ENCODE measurements at regions not wholly inside any gene's neighbourhood (a gene's known extent, or its start where the extent isn't known, plus 50 kb on each side); places are given as distances from the start of the nearest gene placed in this dataset.
A peak's percentile ranks its signal among the peaks of the same experiment; 100 is the strongest.
"Not testable (repeated sequence)": the region's sequence is repeated elsewhere in the genome, so short reads cannot be mapped to it uniquely, and the experiment has no call there.

DNA sequence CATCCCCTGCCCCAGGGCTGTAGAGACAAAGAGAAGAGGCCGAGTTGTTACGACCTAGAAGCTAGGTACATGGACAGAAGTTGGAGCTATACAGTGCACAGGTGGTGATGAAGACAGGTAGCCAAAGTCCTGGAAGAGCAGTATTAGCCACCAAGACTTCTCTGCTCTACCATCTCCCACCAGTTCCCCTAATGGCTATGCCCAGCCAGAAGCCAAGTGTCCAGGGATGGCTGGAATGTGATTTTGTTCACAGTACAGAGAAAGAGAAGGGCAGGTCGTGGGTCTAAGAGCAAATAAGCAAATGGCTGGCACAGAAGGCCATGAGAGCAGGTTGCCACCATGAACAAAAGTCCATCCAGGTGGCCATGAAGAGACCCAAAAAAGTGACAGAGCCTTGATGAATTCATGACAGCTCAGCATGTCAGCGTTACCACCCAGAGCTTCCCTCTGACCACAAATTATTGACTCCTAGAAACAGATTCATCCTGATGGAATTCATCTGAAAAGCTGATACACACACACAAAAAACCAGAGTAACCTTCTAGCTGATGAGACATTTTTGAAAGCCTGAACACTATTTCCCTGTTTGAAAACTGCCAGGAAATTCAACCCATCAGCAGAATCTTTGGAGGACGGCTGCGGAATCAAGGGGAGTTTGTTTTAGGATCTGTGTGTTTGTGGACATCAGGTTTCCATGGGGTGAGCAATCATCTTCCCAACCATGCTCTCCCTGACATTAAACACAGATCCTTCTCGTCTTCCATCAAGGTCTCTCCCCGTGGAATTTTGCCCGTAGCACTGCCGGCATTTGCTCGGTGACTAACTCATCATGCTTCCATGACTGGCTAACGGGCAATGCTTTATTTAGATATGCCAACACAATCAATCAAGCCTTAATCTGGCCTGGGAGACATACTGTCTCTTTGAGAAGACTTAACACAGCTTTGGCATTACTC, 906.7 kb upstream of the AUTS2 start:
- no peak for DNase-seq (ENCODE audit: low spot score)

DNA sequence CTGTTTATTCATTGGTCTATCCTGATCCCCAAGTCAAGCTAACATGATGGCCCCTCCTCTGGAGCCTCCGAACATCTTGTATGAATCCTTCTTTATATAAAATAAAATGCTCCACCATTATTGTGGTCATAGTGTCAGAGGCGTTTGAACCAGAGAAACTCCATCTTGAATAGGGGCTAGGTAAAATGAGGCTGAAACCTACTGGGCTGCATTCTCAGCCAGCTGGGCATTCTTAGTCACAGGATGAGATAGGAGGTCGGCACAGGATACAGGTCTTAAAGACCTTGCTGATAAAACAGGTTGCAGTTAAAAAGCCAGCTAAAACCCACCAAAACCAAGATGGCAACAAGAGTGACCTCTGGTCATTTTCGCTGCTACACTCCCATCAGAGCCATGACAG, 905.8 kb upstream of the AUTS2 start:
- no peak for DNase-seq (ENCODE audit: low spot score)

- no peak for DNase-seq (ENCODE audit: low spot score)
Observed at GRCh38 chr7:68694656-68695055, 903.6 kb upstream of the AUTS2 start.

DNA sequence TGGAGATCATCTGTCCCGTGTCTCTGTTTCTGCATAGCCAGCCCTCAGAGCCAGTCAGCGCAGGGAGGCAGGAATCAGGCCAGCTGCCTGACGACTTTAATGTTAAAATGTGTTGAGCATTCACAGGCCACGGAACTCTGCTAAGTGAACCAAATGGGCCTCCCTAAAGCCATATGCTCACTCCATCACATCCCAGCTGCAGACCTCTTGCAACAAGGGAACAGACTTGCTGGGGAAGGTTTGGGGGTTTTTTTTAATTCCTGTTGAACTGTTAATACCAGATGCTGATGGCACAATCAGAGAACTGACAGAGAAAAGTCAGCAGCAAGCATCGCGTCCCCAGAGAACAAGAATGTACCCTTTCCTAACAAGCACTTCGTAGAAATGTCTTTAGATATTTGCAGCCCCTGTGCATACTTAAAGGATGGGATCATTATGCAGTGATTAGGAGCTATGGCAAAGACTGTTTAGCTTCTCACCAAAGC, 900.4 kb upstream of the AUTS2 start:
- no peak for DNase-seq (ENCODE audit: low spot score)

DNA sequence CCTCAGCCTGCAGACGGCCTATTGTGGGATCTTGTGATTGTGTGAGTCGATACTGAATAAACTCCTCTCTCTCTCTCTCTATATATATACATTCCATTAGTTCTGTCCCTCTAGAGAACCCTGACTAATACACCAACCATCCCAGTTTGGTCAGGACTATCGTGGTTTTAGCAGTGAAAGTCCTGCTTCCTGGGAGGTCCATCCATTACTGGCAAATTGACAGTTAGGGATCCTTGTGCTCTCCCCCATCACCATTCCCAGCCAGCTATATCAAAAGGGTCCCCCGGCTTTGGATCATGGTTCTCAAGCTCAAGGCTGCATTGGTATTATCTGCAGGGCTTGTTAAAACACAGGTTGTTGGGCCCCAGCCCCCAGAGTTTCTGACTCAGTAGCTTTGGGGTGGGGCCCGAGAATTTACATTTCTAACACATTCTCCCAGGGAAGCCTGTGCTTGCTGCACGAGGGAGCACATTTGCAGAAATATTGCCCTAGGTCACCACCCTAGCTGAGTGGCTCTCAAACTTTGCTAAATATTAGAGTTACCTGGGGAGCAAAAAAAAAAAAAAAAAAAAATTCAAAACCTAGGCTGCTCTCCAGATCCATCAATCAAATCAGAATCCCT, 899.1 kb upstream of the AUTS2 start:
- DNase-seq (ENCODE audit: low spot score) = no peak

- DNase-seq (ENCODE audit: low spot score) = no peak
Observed at GRCh38 chr7:68700414-68700813, 897.9 kb upstream of the AUTS2 start.

DNA sequence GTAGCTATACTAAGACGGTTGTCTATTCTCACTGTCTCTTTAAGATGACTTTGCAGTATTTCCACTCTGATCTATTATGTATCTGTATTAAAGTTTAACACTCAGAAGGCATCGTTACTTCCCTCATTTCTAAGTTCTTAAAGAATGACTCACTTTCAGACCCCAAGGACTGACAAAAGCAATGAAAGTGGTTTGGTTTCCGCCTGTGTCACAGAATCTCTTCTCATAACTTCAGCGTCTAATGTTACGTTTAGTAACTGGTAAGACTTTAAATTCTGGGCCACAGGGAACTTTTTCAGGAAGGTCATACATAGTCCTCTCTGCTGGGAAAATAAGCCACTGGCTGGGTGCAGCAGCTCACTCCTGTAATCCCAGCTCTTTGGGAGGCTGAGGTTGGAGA, 892.0 kb upstream of the AUTS2 start:
- no peak for DNase-seq (ENCODE audit: low spot score)

DNA sequence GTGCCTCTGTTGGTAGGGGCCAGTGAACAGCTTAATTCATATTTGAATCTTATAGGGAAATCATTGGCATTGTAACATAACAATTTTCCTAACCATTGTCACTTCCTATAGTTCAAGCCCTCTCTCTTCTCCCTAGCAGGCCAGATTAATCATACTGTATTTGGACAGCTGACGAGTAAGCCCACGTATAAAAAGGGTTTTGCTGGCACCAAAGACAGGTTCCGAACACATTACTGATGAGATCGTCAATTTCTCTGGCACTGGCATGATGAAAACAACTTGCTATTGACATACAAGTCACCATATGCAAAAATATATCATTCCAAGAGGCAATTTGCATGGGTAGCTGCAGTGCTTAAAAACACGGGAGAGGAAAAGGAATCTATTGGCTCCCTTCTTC, 891.1 kb upstream of the AUTS2 start:
- no peak for DNase-seq (ENCODE audit: low spot score)

DNA sequence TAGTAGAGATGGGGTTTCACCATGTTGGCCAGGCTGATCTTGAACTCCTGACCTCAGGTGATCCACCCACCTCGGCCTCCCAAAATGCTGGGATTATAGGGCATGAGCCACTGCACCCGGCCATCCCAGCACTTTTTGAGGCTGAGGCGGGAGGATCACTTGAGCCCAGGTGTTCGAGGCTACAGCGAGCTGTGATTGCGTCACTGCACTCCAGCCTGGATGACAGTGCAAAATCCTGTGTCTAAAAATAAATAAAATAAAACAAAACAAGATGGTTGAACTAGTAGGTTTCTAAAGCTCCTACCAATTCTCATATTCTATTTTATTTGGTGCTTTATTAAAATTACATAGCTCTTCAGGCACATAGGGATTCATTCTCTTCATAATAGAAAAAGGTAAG, 890.3 kb upstream of the AUTS2 start:
- DNase-seq (ENCODE audit: low spot score) = no peak

- DNase-seq (ENCODE audit: low spot score) = no peak
Observed at GRCh38 chr7:68712956-68713495, 885.2 kb upstream of the AUTS2 start.

DNA sequence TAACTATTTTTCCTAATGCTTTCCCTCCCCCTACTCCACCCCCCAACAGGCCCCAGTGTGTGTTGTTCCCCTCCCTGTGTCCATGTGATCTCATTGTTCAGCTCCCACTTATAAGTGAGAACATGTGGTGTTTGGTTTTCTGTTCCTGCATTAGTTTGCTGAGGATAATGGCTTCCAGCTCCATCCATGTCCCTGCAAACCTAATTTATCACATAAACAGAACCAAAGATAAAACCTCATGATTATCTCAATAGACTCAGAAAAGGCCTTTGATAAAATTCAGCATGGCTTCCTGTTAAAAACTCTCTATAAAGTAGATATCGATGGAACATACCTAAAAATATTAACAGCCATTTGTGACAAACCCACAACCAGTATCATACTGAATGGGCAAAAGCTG, 884.1 kb upstream of the AUTS2 start:
- DNase-seq (ENCODE audit: low spot score) = not testable (repeated sequence)

DNA sequence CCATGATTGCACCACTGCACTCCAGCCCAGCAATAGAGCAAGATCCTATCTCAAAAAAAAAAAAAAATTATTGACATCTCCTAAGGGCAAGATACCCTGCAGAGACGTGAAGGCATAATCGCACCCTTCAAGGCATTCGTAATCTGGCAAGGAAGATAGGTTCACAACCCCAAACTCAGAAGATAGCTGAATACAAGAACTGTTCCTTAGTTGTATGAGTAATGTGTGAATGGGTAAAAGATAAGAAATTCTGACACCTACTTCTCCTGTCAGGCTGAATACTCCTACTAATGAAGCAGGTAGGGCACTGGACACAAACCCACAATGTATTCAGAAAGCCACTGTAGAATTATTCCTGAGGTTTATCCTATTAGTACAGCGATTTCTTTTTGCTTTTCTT, 882.4 kb upstream of the AUTS2 start:
- DNase-seq (ENCODE audit: low spot score) = no peak

- DNase-seq (ENCODE audit: low spot score) = no peak
Observed at GRCh38 chr7:68717176-68717575, 881.1 kb upstream of the AUTS2 start.

- no peak for DNase-seq (ENCODE audit: low spot score)
Observed at GRCh38 chr7:68718097-68718551, 880.2 kb upstream of the AUTS2 start.

GRCh38 chr7:68720697-68721096, 877.6 kb upstream of the AUTS2 start:
- no peak for DNase-seq (ENCODE audit: low spot score)

GRCh38 chr7:68722044-68722443, 876.2 kb upstream of the AUTS2 start:
- DNase-seq (ENCODE audit: low spot score) = no peak

- DNase-seq (ENCODE audit: low spot score) = no peak
Observed at GRCh38 chr7:68724965-68725364, 873.3 kb upstream of the AUTS2 start.

- no peak for DNase-seq (ENCODE audit: low spot score)
Observed at GRCh38 chr7:68725843-68726785, 872.2 kb upstream of the AUTS2 start.

DNA sequence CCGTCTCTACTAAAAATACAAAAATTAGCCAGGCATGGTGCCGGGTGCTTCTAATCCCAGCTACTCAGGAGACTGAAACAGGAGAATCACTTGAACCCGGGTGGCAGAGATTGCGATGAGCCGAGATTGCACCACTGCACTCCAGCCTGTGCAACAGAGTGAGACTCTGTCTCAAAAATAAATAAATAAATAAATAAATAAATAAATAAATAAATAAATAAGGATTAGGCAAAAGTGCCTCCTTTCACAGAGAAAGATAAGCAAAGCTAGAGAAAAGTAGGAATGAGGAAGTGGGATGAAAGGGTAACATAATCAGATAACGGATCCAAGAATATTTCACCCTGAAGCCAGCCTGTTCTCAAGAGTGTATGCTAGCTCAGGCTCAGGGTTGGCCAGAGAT, 869.6 kb upstream of the AUTS2 start:
- not testable (repeated sequence) for DNase-seq (ENCODE audit: low spot score)

- DNase-seq (ENCODE audit: low spot score) = no peak
Observed at GRCh38 chr7:68729371-68729770, 868.9 kb upstream of the AUTS2 start.

GRCh38 chr7:68730194-68730593, 868.1 kb upstream of the AUTS2 start:
- DNase-seq (ENCODE audit: low spot score) = peak; percentile 7
